IMR-90 (cell line): ENCODE measurements at regions not wholly inside any gene's neighbourhood (a gene's known extent, or its start where the extent isn't known, plus 50 kb on each side); places are given as distances from the start of the nearest gene placed in this dataset.

Experiments
- ATAC-seq: fragments of 200-7000 bp; cut with Tn5 transposase; 2 replicates; pipeline ENCODE4 v1.9.1; 2020; ENCODE audit warnings: low read depth, mild to moderate bottlenecking, moderate library complexity
- BruUV-seq: library from RNA; stranded (reverse); fragments of 400-500 nt; replicated peaks from 2 replicates; lab custom pipeline; 2021; lab: Mats Ljungman, UMichigan
- CTCF ChIA-PET: fragments of 300-600 bp; formaldehyde crosslinking; extraction: SDS; loops from one replicate; lab custom pipeline; 2021; ENCODE audit warnings: antibody characterized with exemption; lab: Yijun Ruan, JAX
- POLR2A ChIA-PET: fragments of 300-600 bp; sonication (Branson Sonifier 250); formaldehyde crosslinking; loops from one replicate; lab custom pipeline; 2022; ENCODE audit warnings: antibody characterized with exemption; ENCODE audit not compliant: unreplicated experiment; lab: Charles Lee
- DNase-seq: peaks from one replicate; pipeline ENCODE4 v3.0.0; 2013
- H2AFZ ChIP-seq: replicated peaks from 2 replicates; pipeline ENCODE3; 2013; ENCODE audit warnings: low read length, mild to moderate bottlenecking; ENCODE audit not compliant: poor library complexity
- H2AK5ac ChIP-seq: 2 replicates; pipeline ENCODE4 v1.6.1; 2013; ENCODE audit warnings: low read depth, low read length, inconsistent platforms
- H2AK9ac ChIP-seq: replicated peaks from 2 replicates; pipeline ENCODE3; 2013; ENCODE audit warnings: mild to moderate bottlenecking, low read depth, low read length, moderate library complexity; ENCODE audit not compliant: poor library complexity
- H2BK120ac ChIP-seq: 2 replicates; pipeline ENCODE4 v1.6.1; 2013; ENCODE audit warnings: low read depth, low read length, inconsistent platforms
- H2BK15ac ChIP-seq: 3 replicates; pipeline ENCODE4 v1.6.1; 2013; ENCODE audit warnings: low read depth, low read length, inconsistent platforms
- H2BK20ac ChIP-seq: 2 replicates; pipeline ENCODE4 v1.6.1; 2013; ENCODE audit warnings: low read depth, mild to moderate bottlenecking, inconsistent platforms, low read length, moderate library complexity
- H2BK5ac ChIP-seq: 2 replicates; pipeline ENCODE4 v1.6.1; 2013; ENCODE audit warnings: mild to moderate bottlenecking, low read depth, low read length, inconsistent platforms; ENCODE audit not compliant: poor library complexity, severe bottlenecking
- H3K14ac ChIP-seq: replicated peaks from 2 replicates; pipeline ENCODE4 v1.6.1; 2013; ENCODE audit warnings: low read depth, low read length, inconsistent platforms
- H3K18ac ChIP-seq: 2 replicates; pipeline ENCODE4 v1.6.1; 2013; ENCODE audit warnings: low read depth, low read length, control low read depth
- H3K23ac ChIP-seq: 2 replicates; pipeline ENCODE4 v1.6.1; 2013; ENCODE audit warnings: low read depth, low read length, inconsistent platforms
- H3K27ac ChIP-seq: 2 replicates; pipeline ENCODE4 v1.5.1; 2013; ENCODE audit warnings: mild to moderate bottlenecking, control low read depth, low read length; ENCODE audit not compliant: insufficient read depth
- H3K27me3 ChIP-seq: 2 replicates; pipeline ENCODE4 v1.6.1; 2013; ENCODE audit warnings: low read length; ENCODE audit not compliant: control insufficient read depth, insufficient read depth
- H3K36me3 ChIP-seq: 2 replicates; pipeline ENCODE4 v1.6.1; 2013; ENCODE audit warnings: low read length, mixed read lengths; ENCODE audit not compliant: control insufficient read depth, insufficient read depth
- H3K4ac ChIP-seq: 2 replicates; pipeline ENCODE4 v1.6.1; 2013; ENCODE audit warnings: low read depth, low read length, inconsistent platforms
- H3K4me1 ChIP-seq: 2 replicates; pipeline ENCODE4 v1.6.1; 2013; ENCODE audit warnings: low read length, mixed read lengths; ENCODE audit not compliant: control insufficient read depth, insufficient read depth
- H3K4me2 ChIP-seq: 2 replicates; pipeline ENCODE4 v1.6.1; 2013; ENCODE audit warnings: low read depth, mild to moderate bottlenecking, control low read depth, low read length, moderate library complexity
- H3K4me3 ChIP-seq: 2 replicates; pipeline ENCODE4 v1.5.1; 2013; ENCODE audit warnings: low read depth, mild to moderate bottlenecking, control low read depth, low read length, moderate library complexity; ENCODE audit not compliant: insufficient read depth
- H3K56ac ChIP-seq: 2 replicates; pipeline ENCODE4 v1.6.1; 2013; ENCODE audit warnings: low read length, inconsistent platforms; ENCODE audit not compliant: insufficient read depth; ENCODE audit errors: extremely low read depth
- H3K79me1 ChIP-seq, 2 experiments: 2 replicates each; pipeline ENCODE4 v1.6.1; 2013; ENCODE audit warnings: low read length in 2 of 2, inconsistent platforms in 1 of 2, low read depth in 1 of 2
- H3K9ac ChIP-seq: 2 replicates; pipeline ENCODE4 v1.6.1; 2013; ENCODE audit warnings: low read depth, low read length, control low read depth
- H3K9me1 ChIP-seq: 2 replicates; pipeline ENCODE4 v1.6.1; 2013; ENCODE audit warnings: low read length, inconsistent platforms; ENCODE audit not compliant: insufficient read depth
- H3K9me3 ChIP-seq: 2 replicates; pipeline ENCODE4 v1.6.1; 2013; ENCODE audit warnings: low read length; ENCODE audit not compliant: control insufficient read depth, insufficient read depth
- H4K20me1 ChIP-seq: 2 replicates; pipeline ENCODE4 v1.6.1; 2013; ENCODE audit warnings: low read length, inconsistent platforms; ENCODE audit not compliant: insufficient read depth
- H4K5ac ChIP-seq: 2 replicates; pipeline ENCODE4 v1.6.1; 2013; ENCODE audit warnings: mild to moderate bottlenecking, low read depth, low read length, control low read depth
- H4K8ac ChIP-seq, 2 experiments: 2 replicates each; pipeline ENCODE4 v1.6.1; 2013; ENCODE audit warnings: low read depth in 2 of 2, low read length in 2 of 2, control low read depth in 1 of 2, inconsistent platforms in 1 of 2
- H4K91ac ChIP-seq: 2 replicates; pipeline ENCODE4 v1.6.1; 2013; ENCODE audit warnings: low read depth, low read length, inconsistent platforms; ENCODE audit not compliant: insufficient read depth
- CEBPB ChIP-seq: IDR thresholded peaks from 2 replicates; pipeline ENCODE4 v1.6.1; 2012; ENCODE audit warnings: low read depth, low read length, improper control_type of control experiment
- CHD1 ChIP-seq: IDR thresholded peaks from 2 replicates; pipeline ENCODE4 v1.6.1; 2012; ENCODE audit warnings: low read depth, low read length, improper control_type of control experiment
- FOS ChIP-seq: fragments of 150-350 bp; IDR thresholded peaks from 2 replicates; pipeline ENCODE4 v1.6.1; 2016; ENCODE audit warnings: low read depth, low read length
- MAFK ChIP-seq: IDR thresholded peaks from 2 replicates; pipeline ENCODE4 v1.6.1; 2012; ENCODE audit warnings: low read depth, low read length, improper control_type of control experiment
- MAZ ChIP-seq: IDR thresholded peaks from 2 replicates; pipeline ENCODE4 v1.6.1; 2012; ENCODE audit warnings: low read depth, mild to moderate bottlenecking, low read length, improper control_type of control experiment, moderate library complexity, borderline replicate concordance
- MXI1 ChIP-seq: IDR thresholded peaks from 2 replicates; pipeline ENCODE4 v1.6.1; 2012; ENCODE audit warnings: low read depth, mild to moderate bottlenecking, low read length, moderate library complexity, borderline replicate concordance
- NFE2L2 ChIP-seq: fragments of 150-350 bp; IDR thresholded peaks from 2 replicates; pipeline ENCODE4 v1.6.1; 2016; ENCODE audit warnings: low read depth, mild to moderate bottlenecking, low read length
- POLR2A ChIP-seq: IDR thresholded peaks from 2 replicates; pipeline ENCODE4 v1.6.1; 2012; ENCODE audit warnings: mild to moderate bottlenecking, low read depth, low read length
- RAD21 ChIP-seq: IDR thresholded peaks from 2 replicates; pipeline ENCODE4 v1.6.1; 2012; ENCODE audit warnings: low read length, improper control_type of control experiment
- RCOR1 ChIP-seq: IDR thresholded peaks from 2 replicates; pipeline ENCODE4 v1.6.1; 2012; ENCODE audit warnings: mild to moderate bottlenecking, low read length, improper control_type of control experiment; ENCODE audit not compliant: insufficient replicate concordance
- RFX5 ChIP-seq: IDR thresholded peaks from 2 replicates; pipeline ENCODE4 v1.8.0; 2012; ENCODE audit warnings: low read depth, mild to moderate bottlenecking, low read length, moderate library complexity
- SMC3 ChIP-seq: fragments of 150-350 bp; IDR thresholded peaks from 2 replicates; pipeline ENCODE4 v1.6.1; 2016; ENCODE audit warnings: low read depth, mild to moderate bottlenecking, antibody characterized with exemption, low read length, moderate library complexity
- WGBS, 2 experiments: methylation state at CpG; one replicate each; pipeline versions ENCODE4 v1.1.5 to v1.1.7; 2013; ENCODE audit warnings: missing lambda C conversion rate in 2 of 2; ENCODE audit not compliant: insufficient read length in 1 of 2; ENCODE audit errors: extremely low coverage in 2 of 2; 5-methylcytosine and 5-hydroxymethylcytosine counted together
- dilution Hi-C: fragments of 300-500 bp; cut with HindIII; formaldehyde crosslinking; loops from one replicate; pipeline ENCODE4 v1.14.3; 2018; ENCODE audit warnings: low sequenced_read_pairs; ENCODE audit not compliant: unreplicated experiment
- in situ Hi-C: fragments of 300-500 bp; cut with MboI; formaldehyde crosslinking; loops from 3 replicates; pipeline ENCODE4 v1.14.3; 2019; ENCODE audit warnings: low sequenced_read_pairs, inconsistent platforms, mixed read lengths
- intact Hi-C: fragments of 100-400 bp; cut with micrococcal nuclease; formaldehyde crosslinking; loops from 2 replicates; pipeline ENCODE4 v1.10.0; 2022
- TF ChIP-seq, protein P1 (sequence below): fragments of 150-350 bp; IDR thresholded peaks from 2 replicates; pipeline ENCODE4 v1.6.1; 2017; ENCODE audit warnings: mild to moderate bottlenecking, antibody characterized with exemption, low read length, low read depth
- TF ChIP-seq, protein P2 (sequence below): fragments of 150-350 bp; IDR thresholded peaks from 2 replicates; pipeline ENCODE4 v1.6.1; 2016; ENCODE audit warnings: low read depth, mild to moderate bottlenecking, low read length, moderate library complexity, borderline replicate concordance
- TF ChIP-seq, protein P3 (sequence below): conservative IDR thresholded peaks from 2 replicates; pipeline ENCODE4 v1.5.1; 2012; ENCODE audit warnings: mild to moderate bottlenecking, low read depth, low read length, improper control_type of control experiment

DNA sequence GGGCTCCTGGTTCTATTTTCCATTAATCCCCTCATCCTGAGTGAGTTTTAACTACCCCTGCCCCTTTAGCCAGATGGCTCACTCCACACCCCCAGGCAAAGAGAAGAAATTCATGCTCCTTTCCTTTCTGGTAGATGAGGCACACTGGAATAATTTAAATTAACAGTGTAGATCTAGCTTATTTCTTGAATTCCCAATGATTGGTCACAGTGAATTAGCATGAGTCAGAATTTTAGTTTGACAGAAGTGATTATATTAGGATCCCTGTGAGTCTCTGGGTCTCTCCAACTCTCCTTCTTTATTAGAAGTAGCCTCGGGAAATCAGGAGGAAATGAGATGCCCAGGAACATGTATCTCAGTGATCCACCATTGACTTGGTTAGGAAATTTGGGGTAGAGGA, 103.1 kb upstream of the KAZN start:
- H2BK15ac ChIP-seq: no peak overlapping the region
- no peak overlapping the region for H3K27ac ChIP-seq
- no peak overlapping the region for H3K14ac ChIP-seq
- H2AK5ac ChIP-seq: no peak overlapping the region
- H3K9ac ChIP-seq: no peak overlapping the region
- no peak overlapping the region for H3K56ac ChIP-seq
- H3K9me1 ChIP-seq: no peaks in the 10 kb centered on the region
- DNase-seq: no peak
- H2BK5ac ChIP-seq: no peak overlapping the region
- no peak overlapping the region for H2BK120ac ChIP-seq
- ATAC-seq: no peak
- H2AFZ ChIP-seq: no peak overlapping the region
- no peak overlapping the region for H4K91ac ChIP-seq
- no TSS peak for BruUV-seq
- whole genome bisulfite sequencing, 2 experiments: no CpG with 5 or more reads among the region's 1 CpG
- in situ Hi-C loops: no loop called here
- no peak overlapping the region for H3K4me2 ChIP-seq
- H3K36me3 ChIP-seq: no peaks in the 10 kb centered on the region
- dilution Hi-C loops: no loop called here
- no peak overlapping the region for H4K8ac ChIP-seq
- ChIA-PET POLR2A (no interaction called here), CTCF (no interaction called here)
- intact Hi-C loops: no loop called here
- H2AK9ac ChIP-seq: no peak overlapping the region
- H3K27me3 ChIP-seq: no peaks in the 10 kb centered on the region
- no peaks in the 10 kb centered on the region for H3K9me3 ChIP-seq
- no peak overlapping the region for H3K4ac ChIP-seq
- H3K23ac ChIP-seq: no peak overlapping the region
- H2BK20ac ChIP-seq: no peak overlapping the region
- no peaks in the 10 kb centered on the region for H4K20me1 ChIP-seq
- H4K5ac ChIP-seq: no peak overlapping the region
- no peak overlapping the region for H3K4me3 ChIP-seq
- no peak for TF ChIP-seq CEBPB
- TF ChIP-seq, protein P1, sequence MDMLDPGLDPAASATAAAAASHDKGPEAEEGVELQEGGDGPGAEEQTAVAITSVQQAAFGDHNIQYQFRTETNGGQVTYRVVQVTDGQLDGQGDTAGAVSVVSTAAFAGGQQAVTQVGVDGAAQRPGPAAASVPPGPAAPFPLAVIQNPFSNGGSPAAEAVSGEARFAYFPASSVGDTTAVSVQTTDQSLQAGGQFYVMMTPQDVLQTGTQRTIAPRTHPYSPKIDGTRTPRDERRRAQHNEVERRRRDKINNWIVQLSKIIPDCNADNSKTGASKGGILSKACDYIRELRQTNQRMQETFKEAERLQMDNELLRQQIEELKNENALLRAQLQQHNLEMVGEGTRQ: no peak
- no peak for TF ChIP-seq CHD1
- TF ChIP-seq MXI1: no peak
- TF ChIP-seq RAD21: no peak
- TF ChIP-seq NFE2L2: no peak
- TF ChIP-seq MAZ: no peak
- no peak for TF ChIP-seq POLR2A
- TF ChIP-seq RCOR1: no peak
- TF ChIP-seq SMC3: no peak
- no peak for TF ChIP-seq FOS
- TF ChIP-seq, protein P2, sequence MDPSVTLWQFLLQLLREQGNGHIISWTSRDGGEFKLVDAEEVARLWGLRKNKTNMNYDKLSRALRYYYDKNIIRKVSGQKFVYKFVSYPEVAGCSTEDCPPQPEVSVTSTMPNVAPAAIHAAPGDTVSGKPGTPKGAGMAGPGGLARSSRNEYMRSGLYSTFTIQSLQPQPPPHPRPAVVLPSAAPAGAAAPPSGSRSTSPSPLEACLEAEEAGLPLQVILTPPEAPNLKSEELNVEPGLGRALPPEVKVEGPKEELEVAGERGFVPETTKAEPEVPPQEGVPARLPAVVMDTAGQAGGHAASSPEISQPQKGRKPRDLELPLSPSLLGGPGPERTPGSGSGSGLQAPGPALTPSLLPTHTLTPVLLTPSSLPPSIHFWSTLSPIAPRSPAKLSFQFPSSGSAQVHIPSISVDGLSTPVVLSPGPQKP: no peak
- TF ChIP-seq, protein P3, sequence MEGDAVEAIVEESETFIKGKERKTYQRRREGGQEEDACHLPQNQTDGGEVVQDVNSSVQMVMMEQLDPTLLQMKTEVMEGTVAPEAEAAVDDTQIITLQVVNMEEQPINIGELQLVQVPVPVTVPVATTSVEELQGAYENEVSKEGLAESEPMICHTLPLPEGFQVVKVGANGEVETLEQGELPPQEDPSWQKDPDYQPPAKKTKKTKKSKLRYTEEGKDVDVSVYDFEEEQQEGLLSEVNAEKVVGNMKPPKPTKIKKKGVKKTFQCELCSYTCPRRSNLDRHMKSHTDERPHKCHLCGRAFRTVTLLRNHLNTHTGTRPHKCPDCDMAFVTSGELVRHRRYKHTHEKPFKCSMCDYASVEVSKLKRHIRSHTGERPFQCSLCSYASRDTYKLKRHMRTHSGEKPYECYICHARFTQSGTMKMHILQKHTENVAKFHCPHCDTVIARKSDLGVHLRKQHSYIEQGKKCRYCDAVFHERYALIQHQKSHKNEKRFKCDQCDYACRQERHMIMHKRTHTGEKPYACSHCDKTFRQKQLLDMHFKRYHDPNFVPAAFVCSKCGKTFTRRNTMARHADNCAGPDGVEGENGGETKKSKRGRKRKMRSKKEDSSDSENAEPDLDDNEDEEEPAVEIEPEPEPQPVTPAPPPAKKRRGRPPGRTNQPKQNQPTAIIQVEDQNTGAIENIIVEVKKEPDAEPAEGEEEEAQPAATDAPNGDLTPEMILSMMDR: no peak
- TF ChIP-seq RFX5: no peak
- TF ChIP-seq MAFK: no peak
- no peak overlapping the region for H3K18ac ChIP-seq
- H3K79me1 ChIP-seq: no peaks in the 10 kb centered on the region
- H3K4me1 ChIP-seq: peaks cover 9% of the 10 kb centered on the region; the same call in 1 of the 2 replicates
